ENCODE measurements at regions not wholly inside any gene's neighbourhood (a gene's known extent, or its start where the extent isn't known, plus 50 kb on each side); places are given as distances from the start of the nearest gene placed in this dataset.

DNA sequence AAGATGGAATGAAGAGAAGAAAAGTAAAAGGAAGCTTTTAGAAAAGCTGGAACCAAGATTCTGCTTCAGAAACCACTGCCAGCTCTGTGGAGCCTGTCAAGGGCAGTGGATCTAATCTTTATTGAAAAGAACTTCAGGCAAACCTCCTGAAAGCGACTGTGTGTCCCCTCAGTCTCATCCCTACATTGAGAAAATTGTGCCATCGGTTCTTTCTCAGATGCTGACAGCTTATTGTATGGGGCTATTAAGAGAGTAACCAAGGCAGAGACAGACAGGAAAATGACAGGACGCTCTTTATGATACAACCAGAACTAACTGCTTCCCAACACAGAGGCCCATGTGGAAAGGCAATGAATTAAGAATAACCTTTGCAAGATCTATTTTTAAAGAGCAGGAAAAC is 763.2 kb upstream of the CHAC2 start:
- no peaks in the 10 kb centered on the region for H3K79me2 ChIP-seq (ENCODE audit: control insufficient read depth, low read length)
- no peaks in the 10 kb centered on the region for H3K9me2 ChIP-seq (replicated peaks; ENCODE audit: control insufficient read depth, low read length)
- H3K27me3 ChIP-seq (ENCODE audit: control insufficient read depth, low read length) = no peaks in the 10 kb centered on the region
- no peaks in the 10 kb centered on the region for H3F3A ChIP-seq (ENCODE audit: control insufficient read depth, insufficient read depth)
- H3K27ac ChIP-seq (ENCODE audit: low read depth, low read length) = no peak overlapping the region
- no peaks in the 10 kb centered on the region for H3K9me3 ChIP-seq (ENCODE audit: control insufficient read depth, insufficient read depth, low read length)
- H3K36me3 ChIP-seq (ENCODE audit: control insufficient read depth, low read length) = no peaks in the 10 kb centered on the region
- no peaks in the 10 kb centered on the region for H3K4me1 ChIP-seq (ENCODE audit: control insufficient read depth, low read length)
- TF ChIP-seq EZH2phosphoT487 (IDR thresholded peaks at IDR 0.05; ENCODE audit: borderline replicate concordance, low read length) = no peak
- TF ChIP-seq, protein P1, sequence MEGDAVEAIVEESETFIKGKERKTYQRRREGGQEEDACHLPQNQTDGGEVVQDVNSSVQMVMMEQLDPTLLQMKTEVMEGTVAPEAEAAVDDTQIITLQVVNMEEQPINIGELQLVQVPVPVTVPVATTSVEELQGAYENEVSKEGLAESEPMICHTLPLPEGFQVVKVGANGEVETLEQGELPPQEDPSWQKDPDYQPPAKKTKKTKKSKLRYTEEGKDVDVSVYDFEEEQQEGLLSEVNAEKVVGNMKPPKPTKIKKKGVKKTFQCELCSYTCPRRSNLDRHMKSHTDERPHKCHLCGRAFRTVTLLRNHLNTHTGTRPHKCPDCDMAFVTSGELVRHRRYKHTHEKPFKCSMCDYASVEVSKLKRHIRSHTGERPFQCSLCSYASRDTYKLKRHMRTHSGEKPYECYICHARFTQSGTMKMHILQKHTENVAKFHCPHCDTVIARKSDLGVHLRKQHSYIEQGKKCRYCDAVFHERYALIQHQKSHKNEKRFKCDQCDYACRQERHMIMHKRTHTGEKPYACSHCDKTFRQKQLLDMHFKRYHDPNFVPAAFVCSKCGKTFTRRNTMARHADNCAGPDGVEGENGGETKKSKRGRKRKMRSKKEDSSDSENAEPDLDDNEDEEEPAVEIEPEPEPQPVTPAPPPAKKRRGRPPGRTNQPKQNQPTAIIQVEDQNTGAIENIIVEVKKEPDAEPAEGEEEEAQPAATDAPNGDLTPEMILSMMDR (IDR thresholded peaks at IDR 0.05; ENCODE audit: low read depth, low read length, poor library complexity, severe bottlenecking) = no peak
- H3K4me2 ChIP-seq (ENCODE audit: low read length) = no peak overlapping the region
- no peak overlapping the region for H3K4me3 ChIP-seq (ENCODE audit: low read length)
- H4K20me1 ChIP-seq (ENCODE audit: control insufficient read depth, insufficient read depth, low read depth, low read length) = no peaks in the 10 kb centered on the region

DNA sequence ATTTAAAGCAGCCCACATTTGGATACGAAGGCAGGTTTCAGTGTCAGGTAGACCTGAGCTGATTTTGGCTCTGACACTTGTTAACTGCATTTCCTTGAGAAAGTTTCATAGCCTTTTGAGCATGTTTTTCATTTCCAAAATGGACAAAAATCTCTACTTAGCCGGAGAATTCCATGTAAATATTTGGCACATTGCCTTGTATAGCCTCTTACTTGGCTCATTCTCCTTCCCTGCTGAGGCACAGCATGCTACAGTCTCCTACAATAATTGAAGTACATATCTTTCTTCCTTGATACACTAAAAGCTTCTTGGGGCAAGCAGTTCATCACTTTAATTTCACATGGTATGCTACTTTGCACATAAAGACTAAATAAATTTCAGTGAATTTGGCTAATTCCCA is 772.2 kb upstream of the CHAC2 start:
- Histone ChIP-seq H3K9me2 (replicated peaks; ENCODE audit: control insufficient read depth, low read length) (no peaks in the 10 kb centered on the region), H3K4me2 (ENCODE audit: low read length) (no peak overlapping the region), H3F3A (ENCODE audit: control insufficient read depth, insufficient read depth) (no peaks in the 10 kb centered on the region), H3K9me3 (ENCODE audit: control insufficient read depth, insufficient read depth, low read length) (no peaks in the 10 kb centered on the region), H3K4me1 (ENCODE audit: control insufficient read depth, low read length) (no peaks in the 10 kb centered on the region), H3K27me3 (ENCODE audit: control insufficient read depth, low read length) (no peaks in the 10 kb centered on the region), H3K27ac (ENCODE audit: low read depth, low read length) (no peak overlapping the region), H3K36me3 (ENCODE audit: control insufficient read depth, low read length) (no peaks in the 10 kb centered on the region), H3K79me2 (ENCODE audit: control insufficient read depth, low read length) (no peaks in the 10 kb centered on the region), H3K4me3 (ENCODE audit: low read length) (no peak overlapping the region), H4K20me1 (ENCODE audit: control insufficient read depth, insufficient read depth, low read depth, low read length) (no peaks in the 10 kb centered on the region)
- TF ChIP-seq, protein P1 (IDR thresholded peaks at IDR 0.05; ENCODE audit: low read depth, low read length, poor library complexity, severe bottlenecking) = no peak
- no peak for TF ChIP-seq EZH2phosphoT487 (IDR thresholded peaks at IDR 0.05; ENCODE audit: borderline replicate concordance, low read length)

DNA sequence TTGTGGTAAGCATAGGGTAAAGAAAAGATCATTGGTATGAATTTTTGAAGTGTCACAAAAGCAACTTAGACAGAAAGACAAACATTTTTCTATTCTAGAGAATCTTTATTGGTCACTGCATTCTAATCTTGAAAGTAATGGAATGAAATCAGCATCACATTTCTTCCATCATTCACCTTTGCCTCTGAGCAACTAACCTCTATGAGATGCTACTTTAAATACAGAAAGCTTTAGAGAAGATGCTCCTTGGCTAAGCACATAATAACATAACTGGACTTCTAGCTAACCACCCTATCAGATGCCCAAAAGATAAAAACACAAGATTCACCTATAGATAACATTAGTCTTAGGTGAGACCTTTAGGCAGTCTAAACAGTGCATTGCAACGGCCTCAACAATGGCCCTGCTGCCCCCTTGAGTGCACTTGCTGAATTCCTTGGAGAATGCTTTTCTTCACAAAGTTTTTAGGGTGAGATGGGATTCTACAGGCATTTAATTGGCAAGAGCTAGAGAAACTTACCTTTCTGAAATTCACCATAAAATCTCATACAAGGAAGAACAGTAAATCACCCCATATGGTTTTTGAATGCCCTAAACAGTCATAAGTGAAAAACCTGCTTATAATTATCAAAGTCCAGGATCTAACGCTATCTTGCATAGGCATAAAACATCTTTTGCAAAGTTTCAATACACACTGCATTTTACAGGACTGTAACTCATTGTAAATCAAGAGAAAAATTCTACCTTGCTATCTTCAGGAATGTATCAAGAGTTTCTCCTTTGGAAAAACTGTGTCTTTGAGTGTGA is 791.3 kb upstream of the CHAC2 start:
- no peaks in the 10 kb centered on the region for H4K20me1 ChIP-seq (ENCODE audit: control insufficient read depth, insufficient read depth, low read depth, low read length)
- no peak overlapping the region for H3K27ac ChIP-seq (ENCODE audit: low read depth, low read length)
- H3K9me3 ChIP-seq (ENCODE audit: control insufficient read depth, insufficient read depth, low read length) = no peaks in the 10 kb centered on the region
- no peak overlapping the region for H3K4me3 ChIP-seq (ENCODE audit: low read length)
- H3K27me3 ChIP-seq (ENCODE audit: control insufficient read depth, low read length) = no peaks in the 10 kb centered on the region
- H3K79me2 ChIP-seq (ENCODE audit: control insufficient read depth, low read length) = no peaks in the 10 kb centered on the region
- H3F3A ChIP-seq (ENCODE audit: control insufficient read depth, insufficient read depth) = no peaks in the 10 kb centered on the region
- TF ChIP-seq, protein P1 (IDR thresholded peaks at IDR 0.05; ENCODE audit: low read depth, low read length, poor library complexity, severe bottlenecking) = peak; percentile 45
- no peak for TF ChIP-seq EZH2phosphoT487 (IDR thresholded peaks at IDR 0.05; ENCODE audit: borderline replicate concordance, low read length)
- no peaks in the 10 kb centered on the region for H3K4me1 ChIP-seq (ENCODE audit: control insufficient read depth, low read length)
- no peaks in the 10 kb centered on the region for H3K36me3 ChIP-seq (ENCODE audit: control insufficient read depth, low read length)
- H3K4me2 ChIP-seq (ENCODE audit: low read length) = no peak overlapping the region
- H3K9me2 ChIP-seq (replicated peaks; ENCODE audit: control insufficient read depth, low read length) = no peaks in the 10 kb centered on the region

Data from DOHH2 (cell line).